HG02588 (cell line): ENCODE measurements at regions not wholly inside any gene's neighbourhood (a gene's known extent, or its start where the extent isn't known, plus 50 kb on each side); places are given as distances from the start of the nearest gene placed in this dataset.
"Not testable (repeated sequence)": the region's sequence is repeated elsewhere in the genome, so short reads cannot be mapped to it uniquely, and the experiment has no call there.

Experiments used
- ATAC-seq: cut with Tn5 transposase; IDR thresholded peaks from one replicate; pipeline ENCODE4 v1.9.1; 2021; ENCODE audit warnings: mild to moderate bottlenecking, moderate library complexity; ENCODE audit not compliant: unreplicated experiment

DNA sequence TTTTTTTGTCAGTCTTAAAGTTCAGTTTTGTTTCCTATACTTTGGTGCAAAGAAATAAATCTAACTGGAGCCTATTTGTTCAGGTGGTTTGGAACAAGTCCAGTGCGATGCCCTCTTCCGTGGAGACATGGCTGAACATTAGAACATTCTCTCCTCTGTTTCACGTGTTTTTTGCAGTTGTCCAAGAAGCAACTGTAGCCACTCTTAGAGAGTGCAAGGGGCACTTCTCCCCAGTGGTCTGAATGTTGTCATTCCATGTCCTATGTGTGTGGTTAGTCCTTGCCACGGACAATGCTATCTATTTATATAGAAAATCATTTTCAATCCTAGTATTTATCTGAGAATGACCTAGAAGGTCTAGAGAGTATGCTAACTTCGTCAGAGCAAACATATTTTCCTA, 1232.5 kb upstream of the SEL1L start:
- no peak for ATAC-seq

- no peak for ATAC-seq
Measured at GRCh38 chr14:82766996-82767395, 1233.3 kb upstream of the SEL1L start.

DNA sequence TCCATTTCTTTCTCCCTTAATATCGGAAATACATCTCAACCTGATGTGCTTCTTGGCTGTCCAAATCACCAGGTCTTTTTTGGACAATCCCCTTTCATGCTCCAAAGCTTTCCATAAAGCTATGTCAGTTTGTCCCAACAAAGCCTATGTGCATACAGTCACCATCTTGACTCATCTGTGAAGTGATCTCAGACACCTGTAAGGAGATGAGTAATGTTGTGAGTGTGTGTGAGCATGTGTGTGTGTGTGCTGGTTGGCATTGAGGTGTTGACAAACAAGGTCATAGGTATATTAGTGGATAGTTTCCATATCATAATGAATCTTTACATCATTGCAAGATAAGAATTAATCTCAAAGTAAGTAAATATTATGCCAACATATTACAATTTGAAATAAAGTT, 1243.3 kb upstream of the SEL1L start:
- ATAC-seq: no peak

GRCh38 chr14:82778008-82778590, 1244.4 kb upstream of the SEL1L start:
- no peak for ATAC-seq

- no peak for ATAC-seq
Measured at GRCh38 chr14:82778601-82779000, 1244.9 kb upstream of the SEL1L start.

DNA sequence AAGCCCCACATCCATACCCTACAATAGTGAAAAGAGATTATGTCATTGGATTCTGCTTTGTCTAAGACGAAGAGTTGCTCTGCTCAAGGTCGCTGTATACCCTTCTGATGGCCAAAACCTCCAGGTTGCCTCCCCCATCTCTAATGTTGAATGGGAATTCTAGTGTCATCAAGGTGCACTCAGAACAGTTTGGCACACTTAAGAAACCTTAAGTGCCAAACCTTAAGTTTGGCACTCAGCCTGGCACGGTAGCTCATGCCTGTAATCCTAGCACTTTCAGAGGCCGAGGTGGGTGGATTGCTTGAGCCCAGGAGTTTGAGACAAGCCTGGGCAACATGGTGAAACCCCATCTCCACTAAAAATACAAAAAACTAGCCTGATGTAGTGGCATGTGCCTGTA, 1245.6 kb upstream of the SEL1L start:
- ATAC-seq: no peak

GRCh38 chr14:82785756-82786482, 1252.3 kb upstream of the SEL1L start:
- ATAC-seq: no peak

- ATAC-seq: no peak
Measured at GRCh38 chr14:82786483-82786880, 1252.8 kb upstream of the SEL1L start.

DNA sequence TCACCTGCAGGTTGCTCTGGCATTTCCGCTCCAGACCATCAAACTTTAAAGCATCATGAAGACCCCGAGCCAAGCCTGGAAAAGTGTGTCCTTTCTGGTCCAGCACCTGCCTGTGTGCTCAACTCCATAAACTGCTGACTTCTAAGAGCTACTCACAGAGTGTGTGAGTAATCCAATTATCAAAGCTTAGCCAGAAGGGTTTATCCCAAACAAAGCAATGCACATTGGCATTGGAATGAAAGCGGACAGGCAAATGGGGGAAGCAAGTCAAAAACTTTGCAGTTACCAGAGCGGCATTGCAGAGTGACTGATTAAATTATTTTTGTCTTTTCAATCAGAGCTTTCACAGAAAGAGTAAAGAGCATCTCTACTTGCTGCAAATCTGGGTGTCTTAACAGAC, 1262.4 kb upstream of the SEL1L start:
- no peak for ATAC-seq

DNA sequence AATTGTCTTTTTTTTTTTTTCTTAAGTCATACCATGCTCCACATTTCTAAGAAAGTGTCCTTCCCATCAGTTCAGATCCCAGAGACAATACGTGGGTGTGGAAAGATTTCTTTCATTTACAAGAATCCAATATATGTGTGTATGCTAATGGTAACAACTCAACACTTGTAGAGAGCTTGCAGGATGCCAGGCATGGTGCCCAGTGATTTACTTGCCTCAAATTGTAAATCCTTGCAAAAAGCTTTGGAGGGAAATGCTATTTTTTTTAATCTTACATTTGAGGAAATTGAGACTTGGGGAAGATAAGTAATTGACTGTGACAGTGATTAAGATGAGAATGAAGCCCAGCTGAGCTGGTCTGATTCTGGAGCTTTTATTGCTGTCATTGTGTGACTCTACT, 1264.6 kb upstream of the SEL1L start:
- no peak for ATAC-seq

GRCh38 chr14:82805892-82806825, 1272.5 kb upstream of the SEL1L start:
- no peak for ATAC-seq

- no peak for ATAC-seq
Measured at GRCh38 chr14:82811246-82811645, 1277.6 kb upstream of the SEL1L start.

GRCh38 chr14:82814339-82814738, 1280.7 kb upstream of the SEL1L start:
- not testable (repeated sequence) for ATAC-seq

DNA sequence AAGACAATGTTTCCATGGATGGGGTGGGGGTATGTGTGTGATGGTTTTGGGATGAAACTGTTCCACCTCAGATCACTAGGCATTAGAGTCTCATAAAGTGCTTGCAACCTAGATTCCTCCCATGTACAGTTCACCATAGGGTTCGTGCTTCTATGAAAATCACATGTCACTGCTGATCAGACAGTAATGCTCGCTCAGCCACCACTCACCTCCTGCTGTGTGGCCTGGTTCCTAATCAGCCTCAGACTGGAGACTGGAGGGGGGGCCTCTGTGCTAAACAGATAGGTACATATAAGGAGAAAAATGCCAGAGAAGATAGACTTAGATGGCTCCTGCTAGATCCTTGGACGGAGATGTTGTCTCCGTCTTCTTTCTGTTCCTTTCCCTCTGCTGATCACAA, 1296.9 kb upstream of the SEL1L start:
- ATAC-seq: no peak

GRCh38 chr14:82836256-82836950, 1302.8 kb upstream of the SEL1L start:
- no peak for ATAC-seq

DNA sequence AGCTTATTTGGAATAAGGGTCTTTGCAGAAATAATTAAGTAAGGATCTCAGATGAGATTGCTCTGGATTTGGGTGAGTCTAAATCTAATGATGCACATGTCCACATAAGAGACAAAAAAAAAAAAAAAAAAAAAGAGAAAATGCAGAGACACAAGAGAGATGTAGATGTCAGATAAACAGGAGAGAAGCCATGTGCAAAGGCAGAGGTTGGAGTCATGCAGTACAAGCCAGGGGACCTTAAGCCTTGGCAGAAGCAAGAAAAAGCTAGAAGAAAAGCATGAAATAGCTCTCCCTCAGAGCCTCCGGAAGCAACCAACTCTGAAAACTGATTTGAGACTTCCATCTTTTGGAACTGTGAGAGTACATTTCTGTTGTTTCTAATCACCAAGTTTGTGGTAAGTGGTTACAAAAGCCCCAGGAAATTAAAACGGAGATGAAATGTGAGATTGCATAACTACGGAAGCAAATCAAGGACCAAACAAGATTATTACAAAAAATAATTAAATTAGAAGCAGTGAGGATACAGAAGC, 1304.0 kb upstream of the SEL1L start:
- ATAC-seq: no peak

DNA sequence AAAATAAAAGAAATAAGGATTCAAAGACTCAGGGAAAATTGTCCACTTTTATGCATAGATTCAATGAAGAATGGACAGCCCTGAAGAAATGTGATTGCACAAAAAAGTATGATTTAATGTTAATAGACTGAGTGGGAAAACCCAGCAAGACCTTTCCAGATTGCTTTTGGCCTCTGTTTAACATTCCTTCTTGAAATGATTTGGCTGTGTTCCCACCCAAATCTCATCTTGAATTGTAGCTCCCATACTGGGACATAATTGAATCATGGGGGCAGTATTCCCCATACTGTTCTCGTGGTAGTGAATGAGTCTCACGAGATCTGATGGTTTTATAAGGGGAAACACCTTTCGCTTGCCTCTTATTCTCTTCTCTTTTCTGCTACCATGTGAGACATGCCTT, 1316.9 kb upstream of the SEL1L start:
- no peak for ATAC-seq

GRCh38 chr14:82854131-82854530, 1320.5 kb upstream of the SEL1L start:
- ATAC-seq: no peak

DNA sequence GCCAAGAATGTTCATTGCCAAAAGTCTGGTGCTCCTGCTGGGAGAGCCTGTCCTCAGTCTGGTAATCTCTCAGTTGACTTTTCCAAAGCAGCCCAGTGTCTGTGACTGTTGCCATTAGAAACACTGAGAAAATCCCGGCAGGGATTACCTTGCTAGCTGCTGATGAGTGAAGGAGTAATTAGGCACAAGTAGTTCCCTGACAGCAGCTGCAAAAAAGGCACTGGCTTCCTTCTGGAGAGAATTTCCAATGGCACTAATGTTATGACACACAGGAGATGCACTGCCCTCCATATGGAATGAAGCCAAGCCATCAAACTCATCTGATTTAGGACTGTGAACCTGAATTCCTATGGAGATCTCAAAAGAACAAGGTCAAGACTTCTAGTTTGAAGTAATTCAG, 1321.2 kb upstream of the SEL1L start:
- ATAC-seq: no peak

DNA sequence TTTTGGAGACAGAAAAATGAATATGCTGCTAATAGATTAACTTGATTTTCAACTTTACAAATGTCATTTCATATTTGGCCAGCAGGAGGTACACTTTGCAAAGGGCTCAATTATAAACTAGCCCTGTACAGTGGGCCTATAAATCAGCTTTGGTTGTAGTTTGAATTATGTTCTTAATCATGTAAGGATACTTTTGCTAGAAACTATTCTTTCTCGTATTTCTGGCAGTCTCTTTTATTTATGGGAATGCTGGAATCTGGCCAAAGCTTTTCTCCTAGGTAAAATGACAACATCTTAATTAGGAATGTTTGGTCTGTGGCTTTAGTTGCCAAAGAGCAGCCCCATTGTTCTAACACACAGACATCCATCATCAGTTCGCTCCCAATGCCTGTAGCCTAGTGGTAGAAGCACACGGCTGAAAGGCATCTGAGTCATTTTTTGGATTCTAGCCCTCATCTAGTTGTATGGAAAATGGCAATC, 1322.3 kb upstream of the SEL1L start:
- ATAC-seq: no peak

DNA sequence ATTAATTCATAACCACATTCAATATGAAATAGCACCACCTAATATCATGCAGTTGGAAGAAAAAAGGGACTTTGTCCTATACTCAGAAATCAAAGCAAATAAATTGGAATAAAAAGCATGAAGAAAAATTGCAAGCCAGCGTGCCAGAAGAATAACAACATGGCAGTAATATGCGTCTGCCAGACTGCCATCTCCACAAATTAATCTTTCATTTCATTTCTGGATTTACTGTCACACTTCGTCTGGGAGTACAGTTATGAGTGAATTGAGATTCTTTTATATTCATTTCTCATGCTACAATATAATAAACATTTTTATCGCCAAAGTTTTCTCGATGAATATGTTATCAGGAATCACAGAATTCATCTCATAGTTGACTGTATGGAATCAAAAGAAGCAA, 1327.7 kb upstream of the SEL1L start:
- ATAC-seq: no peak
